ENCODE measurements at regions not wholly inside any gene's neighbourhood (a gene's known extent, or its start where the extent isn't known, plus 50 kb on each side); places are given as distances from the start of the nearest gene placed in this dataset.

- Mint-ChIP-seq H3K36me3 (ENCODE audit: low read depth) (no peaks in the 10 kb centered on the region), H3K9me3 (no peaks in the 10 kb centered on the region), H3K4me1 (no peaks in the 10 kb centered on the region), H3K27ac (no peak overlapping the region), H3K4me3 (no peak overlapping the region), H3K27me3 (no peaks in the 10 kb centered on the region)
- ChIA-PET POLR2A (no interaction called here), CTCF (no interaction called here)
- no peak for TF ChIP-seq CTCF (IDR thresholded peaks at IDR 0.05)
- DNase-seq (no peak), ATAC-seq (ENCODE audit: low read depth) (no peak)
- intact Hi-C loops (cut with micrococcal nuclease) = no loop called here
Measured at GRCh38 chrX:7515681-7516413, 327.1 kb upstream of the VCX start.

- ChIA-PET POLR2A (no interaction called here), CTCF (no interaction called here)
- H3K36me3 Mint-ChIP-seq (ENCODE audit: low read depth) = no peaks in the 10 kb centered on the region
- ATAC-seq (ENCODE audit: low read depth) (no peak), DNase-seq (no peak)
- H3K27me3 Mint-ChIP-seq = no peaks in the 10 kb centered on the region
- intact Hi-C loops (cut with micrococcal nuclease) = no loop called here
- no peak overlapping the region for H3K4me3 Mint-ChIP-seq
- H3K27ac Mint-ChIP-seq = no peak overlapping the region
- no peaks in the 10 kb centered on the region for H3K9me3 Mint-ChIP-seq
- H3K4me1 Mint-ChIP-seq = no peaks in the 10 kb centered on the region
- TF ChIP-seq CTCF (IDR thresholded peaks at IDR 0.05) = no peak
Measured at GRCh38 chrX:7514871-7515599, 327.9 kb upstream of the VCX start.

GRCh38 chrX:7512845-7513244, 330.1 kb upstream of the VCX start:
- Mint-ChIP-seq H3K4me3 (no peak overlapping the region), H3K27me3 (no peaks in the 10 kb centered on the region), H3K36me3 (ENCODE audit: low read depth) (no peaks in the 10 kb centered on the region), H3K9me3 (no peaks in the 10 kb centered on the region), H3K27ac (no peak overlapping the region), H3K4me1 (no peaks in the 10 kb centered on the region)
- intact Hi-C loops (cut with micrococcal nuclease) = no loop called here
- ChIA-PET POLR2A (no interaction called here), CTCF (no interaction called here)
- DNase-seq = no peak
- TF ChIP-seq CTCF (IDR thresholded peaks at IDR 0.05) = no peak
- no peak for ATAC-seq (ENCODE audit: low read depth)

- POLR2A ChIA-PET = no interaction called here
- H3K27me3 Mint-ChIP-seq = no peaks in the 10 kb centered on the region
- intact Hi-C loops (cut with micrococcal nuclease) = no loop called here
- no peak overlapping the region for H3K27ac Mint-ChIP-seq
- ATAC-seq (ENCODE audit: low read depth) (no peak), DNase-seq (no peak)
- H3K4me3 Mint-ChIP-seq = no peak overlapping the region
- no peaks in the 10 kb centered on the region for H3K36me3 Mint-ChIP-seq (ENCODE audit: low read depth)
- H3K4me1 Mint-ChIP-seq = no peaks in the 10 kb centered on the region
- TF ChIP-seq CTCF (IDR thresholded peaks at IDR 0.05) = no peak
- CTCF ChIA-PET = no interaction called here
- no peaks in the 10 kb centered on the region for H3K9me3 Mint-ChIP-seq
Measured at GRCh38 chrX:7503251-7503650, 339.7 kb upstream of the VCX start.

- DNase-seq (no peak), ATAC-seq (ENCODE audit: low read depth) (no peak)
- ChIA-PET CTCF (no interaction called here), POLR2A (no interaction called here)
- no peak overlapping the region for H3K27ac Mint-ChIP-seq
- intact Hi-C loops (cut with micrococcal nuclease) = no loop called here
- no peaks in the 10 kb centered on the region for H3K9me3 Mint-ChIP-seq
- no peaks in the 10 kb centered on the region for H3K4me1 Mint-ChIP-seq
- H3K36me3 Mint-ChIP-seq (ENCODE audit: low read depth) = no peaks in the 10 kb centered on the region
- H3K4me3 Mint-ChIP-seq = no peak overlapping the region
- TF ChIP-seq CTCF (IDR thresholded peaks at IDR 0.05) = no peak
- no peaks in the 10 kb centered on the region for H3K27me3 Mint-ChIP-seq
Measured at GRCh38 chrX:7500386-7500785, 342.6 kb upstream of the VCX start.
